Mesothelial cell of epicardium (in vitro differentiated cells): ENCODE measurements at regions not wholly inside any gene's neighbourhood (a gene's known extent, or its start where the extent isn't known, plus 50 kb on each side); places are given as distances from the start of the nearest gene placed in this dataset.
A peak's percentile ranks its signal among the peaks of the same experiment; 100 is the strongest.

Experiments used
- DNase-seq, 2 experiments: peaks; one replicate each; pipeline ENCODE4 v3.0.0; 2021; ENCODE audit warnings: low spot score in 2 of 2; ENCODE audit not compliant: unreplicated experiment in 2 of 2
- H3K27ac Mint-ChIP-seq: 2 replicates; pipeline ENCODE4 v1.8.0; 2021; ENCODE audit warnings: mixed read lengths
- H3K27me3 Mint-ChIP-seq: 2 replicates; pipeline ENCODE4 v1.8.0; 2021; ENCODE audit warnings: low read depth, mixed read lengths
- H3K36me3 Mint-ChIP-seq: 2 replicates; pipeline ENCODE4 v1.8.0; 2021; ENCODE audit warnings: mixed read lengths
- H3K4me1 Mint-ChIP-seq: 2 replicates; pipeline ENCODE4 v1.8.0; 2021; ENCODE audit warnings: mixed read lengths
- H3K4me3 Mint-ChIP-seq: 2 replicates; pipeline ENCODE4 v1.8.0; 2021; ENCODE audit warnings: mild to moderate bottlenecking, moderate library complexity, mixed read lengths
- H3K9me3 Mint-ChIP-seq: 2 replicates; pipeline ENCODE4 v1.8.0; 2021; ENCODE audit warnings: mixed read lengths
- CTCF ChIP-seq: fragments of 200-600 bp; sonication (generic); IDR thresholded peaks from one replicate; pipeline ENCODE4 v1.5.0; 2021; ENCODE audit warnings: antibody characterized with exemption; ENCODE audit not compliant: unreplicated experiment

GRCh38 chr7:69450456-69450855, 147.8 kb upstream of the AUTS2 start:
- no peaks in the 10 kb centered on the region for H3K9me3 Mint-ChIP-seq
- H3K27ac Mint-ChIP-seq: no peak overlapping the region
- no peaks in the 10 kb centered on the region for H3K27me3 Mint-ChIP-seq
- no peak for TF ChIP-seq CTCF
- H3K36me3 Mint-ChIP-seq: no peaks in the 10 kb centered on the region
- H3K4me3 Mint-ChIP-seq: no peak overlapping the region
- DNase-seq: no peak
- H3K4me1 Mint-ChIP-seq: no peaks in the 10 kb centered on the region

GRCh38 chr7:69451715-69452114, 146.6 kb upstream of the AUTS2 start:
- TF ChIP-seq CTCF: no peak

GRCh38 chr7:69452797-69453196, 145.5 kb upstream of the AUTS2 start:
- H3K4me3 Mint-ChIP-seq: no peak overlapping the region
- H3K36me3 Mint-ChIP-seq: no peaks in the 10 kb centered on the region
- H3K9me3 Mint-ChIP-seq: no peaks in the 10 kb centered on the region
- H3K4me1 Mint-ChIP-seq: peaks cover 3% of the 10 kb centered on the region
- no peak for TF ChIP-seq CTCF
- no peaks in the 10 kb centered on the region for H3K27me3 Mint-ChIP-seq
- DNase-seq: no peak
- H3K27ac Mint-ChIP-seq: no peak overlapping the region

More at GRCh38 chr7:69451715-69452114, 146.6 kb upstream of the AUTS2 start:
- H3K36me3 Mint-ChIP-seq: no peaks in the 10 kb centered on the region
- no peak for DNase-seq
- H3K27me3 Mint-ChIP-seq: no peaks in the 10 kb centered on the region
- H3K4me1 Mint-ChIP-seq: no peaks in the 10 kb centered on the region
- H3K4me3 Mint-ChIP-seq: no peak overlapping the region
- no peaks in the 10 kb centered on the region for H3K9me3 Mint-ChIP-seq
- H3K27ac Mint-ChIP-seq: no peak overlapping the region

GRCh38 chr7:69457595-69458504, 140.4 kb upstream of the AUTS2 start:
- no peak for DNase-seq
- H3K9me3 Mint-ChIP-seq: no peaks in the 10 kb centered on the region
- H3K4me1 Mint-ChIP-seq: peaks cover 9% of the 10 kb centered on the region
- H3K4me3 Mint-ChIP-seq: no peak overlapping the region
- no peaks in the 10 kb centered on the region for H3K27me3 Mint-ChIP-seq
- peak overlapping the region; percentile 3 for H3K27ac Mint-ChIP-seq
- H3K36me3 Mint-ChIP-seq: no peaks in the 10 kb centered on the region
- no peak for TF ChIP-seq CTCF

GRCh38 chr7:69464035-69464434, 134.2 kb upstream of the AUTS2 start:
- no peaks in the 10 kb centered on the region for H3K27me3 Mint-ChIP-seq
- peaks cover 13% of the 10 kb centered on the region for H3K9me3 Mint-ChIP-seq
- TF ChIP-seq CTCF: no peak
- no peak for DNase-seq
- H3K4me3 Mint-ChIP-seq: no peak overlapping the region
- H3K36me3 Mint-ChIP-seq: peaks cover 1% of the 10 kb centered on the region
- no peak overlapping the region for H3K27ac Mint-ChIP-seq
- no peaks in the 10 kb centered on the region for H3K4me1 Mint-ChIP-seq
